Loucy (cell line): ENCODE measurements at regions not wholly inside any gene's neighbourhood (a gene's known extent, or its start where the extent isn't known, plus 50 kb on each side); places are given as distances from the start of the nearest gene placed in this dataset.

ENCODE experiments used
- H2AFZ ChIP-seq: fragments of 200-600 bp; sonication (generic); 2 replicates; pipeline ENCODE4 v1.6.0; 2016; ENCODE audit warnings: antibody characterized with exemption, mild to moderate bottlenecking, low read length, moderate library complexity
- H3F3A ChIP-seq: fragments of 200-600 bp; 2 replicates; pipeline ENCODE4 v1.6.0; 2016; ENCODE audit warnings: antibody characterized with exemption, low read depth, mild to moderate bottlenecking
- H3K27me3 ChIP-seq: fragments of 200-600 bp; sonication (generic); 2 replicates; pipeline ENCODE4 v1.6.1; 2014; ENCODE audit warnings: low read length, mild to moderate bottlenecking; ENCODE audit not compliant: insufficient read depth, poor library complexity, severe bottlenecking
- H3K36me3 ChIP-seq: fragments of 200-600 bp; sonication (generic); 2 replicates; pipeline ENCODE4 v1.6.1; 2016; ENCODE audit warnings: low read length; ENCODE audit not compliant: insufficient read depth
- H3K4me1 ChIP-seq: fragments of 200-600 bp; sonication (generic); 2 replicates; pipeline ENCODE4 v1.5.1; 2014; ENCODE audit warnings: low read length, mild to moderate bottlenecking; ENCODE audit not compliant: insufficient read depth, poor library complexity, severe bottlenecking
- H3K4me2 ChIP-seq: fragments of 200-600 bp; sonication (generic); 2 replicates; pipeline ENCODE4 v1.6.0; 2014; ENCODE audit warnings: antibody characterized with exemption, low read length, low read depth, mild to moderate bottlenecking; ENCODE audit not compliant: poor library complexity, severe bottlenecking
- H3K4me3 ChIP-seq: fragments of 200-600 bp; sonication (generic); 2 replicates; pipeline ENCODE4 v1.5.1; 2014; ENCODE audit warnings: low read length, mild to moderate bottlenecking, mixed read lengths; ENCODE audit not compliant: poor library complexity, severe bottlenecking
- H3K79me2 ChIP-seq: fragments of 200-600 bp; sonication (generic); 2 replicates; pipeline ENCODE4 v1.6.1; 2014; ENCODE audit warnings: low read length; ENCODE audit not compliant: insufficient read depth
- H3K9ac ChIP-seq: fragments of 200-600 bp; sonication (generic); 2 replicates; pipeline ENCODE4 v1.6.0; 2014; ENCODE audit warnings: mild to moderate bottlenecking, low read depth, low read length, moderate library complexity; ENCODE audit not compliant: poor library complexity, severe bottlenecking
- H3K9me2 ChIP-seq: fragments of 200-600 bp; sonication (generic); replicated peaks from 2 replicates; pipeline ENCODE4 v1.6.1; 2016; ENCODE audit warnings: low read depth, low read length, mixed read lengths
- H3K9me3 ChIP-seq: fragments of 200-600 bp; sonication (generic); 2 replicates; pipeline ENCODE4 v1.6.1; 2014; ENCODE audit warnings: mild to moderate bottlenecking, antibody characterized with exemption, low read length, low read depth; ENCODE audit not compliant: insufficient read depth
- H4K20me1 ChIP-seq: fragments of 200-600 bp; sonication (generic); 2 replicates; pipeline ENCODE4 v1.6.0; 2014; ENCODE audit warnings: antibody characterized with exemption, low read length, mild to moderate bottlenecking; ENCODE audit not compliant: insufficient read depth, poor library complexity, severe bottlenecking
- EZH2phosphoT487 ChIP-seq: fragments of 200-600 bp; IDR thresholded peaks from 2 replicates; pipeline ENCODE4 v1.6.1; 2018; ENCODE audit warnings: antibody characterized with exemption, mild to moderate bottlenecking, moderate library complexity, borderline replicate concordance
- TF ChIP-seq, protein P1 (sequence below): fragments of 200-600 bp; sonication (generic); conservative IDR thresholded peaks from 2 replicates; pipeline ENCODE4 v1.5.1; 2014; ENCODE audit warnings: mild to moderate bottlenecking, antibody characterized with exemption, low read length

DNA sequence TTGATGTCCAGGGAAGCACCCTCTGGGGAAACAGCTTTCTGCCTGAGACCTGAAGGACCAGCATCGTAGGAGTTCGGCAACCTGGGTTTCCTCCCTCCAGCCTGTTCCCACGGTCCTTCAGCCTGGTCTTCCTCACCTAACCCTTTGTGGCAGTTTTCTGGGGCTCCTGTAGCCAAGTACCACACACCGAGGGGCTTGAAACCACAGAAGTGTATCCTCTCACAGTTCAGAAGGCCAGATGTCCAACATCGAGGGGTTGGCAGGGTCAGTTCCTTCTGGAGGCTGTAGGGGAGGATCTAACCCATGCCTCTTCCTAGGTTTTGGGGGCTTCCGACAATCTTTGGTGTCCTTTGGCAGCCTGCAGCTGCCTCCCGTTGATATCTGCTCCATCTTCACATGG lies 381.0 kb upstream of the TNRC6C start:
- H3K4me2 ChIP-seq, result no peak overlapping the region
- no peak overlapping the region for H3K4me3 ChIP-seq

DNA sequence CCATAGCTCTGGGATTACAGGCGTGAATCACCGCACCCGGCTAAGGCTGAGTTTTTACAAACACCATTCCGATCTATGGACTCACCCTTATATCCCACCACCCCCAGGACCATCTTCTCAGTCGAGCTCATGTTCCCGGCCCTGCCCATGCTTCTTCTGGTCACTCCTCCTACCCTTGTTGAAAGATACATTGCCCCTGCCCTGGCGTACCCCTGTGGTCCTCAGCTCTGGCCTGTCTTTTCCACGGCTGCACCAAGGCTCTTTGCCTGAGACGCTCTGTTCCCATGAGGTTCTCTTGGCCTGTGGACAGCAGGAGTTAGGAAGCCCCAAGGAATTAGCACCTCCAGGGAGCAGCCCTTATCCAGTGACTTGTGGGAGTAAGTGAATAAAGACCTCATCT lies 379.4 kb upstream of the TNRC6C start:
- peaks cover 41% of the 10 kb centered on the region for H3K4me1 ChIP-seq
- H3K79me2 ChIP-seq, result no peaks in the 10 kb centered on the region
- H3K9me2 ChIP-seq, result no peaks in the 10 kb centered on the region
- no peaks in the 10 kb centered on the region for H3F3A ChIP-seq
- H3K4me2 ChIP-seq, result no peak overlapping the region
- H3K4me3 ChIP-seq, result no peak overlapping the region
- no peaks in the 10 kb centered on the region for H3K36me3 ChIP-seq
- H3K9ac ChIP-seq, result no peak overlapping the region
- no peaks in the 10 kb centered on the region for H3K9me3 ChIP-seq
- no peaks in the 10 kb centered on the region for H4K20me1 ChIP-seq
- TF ChIP-seq, protein P1, sequence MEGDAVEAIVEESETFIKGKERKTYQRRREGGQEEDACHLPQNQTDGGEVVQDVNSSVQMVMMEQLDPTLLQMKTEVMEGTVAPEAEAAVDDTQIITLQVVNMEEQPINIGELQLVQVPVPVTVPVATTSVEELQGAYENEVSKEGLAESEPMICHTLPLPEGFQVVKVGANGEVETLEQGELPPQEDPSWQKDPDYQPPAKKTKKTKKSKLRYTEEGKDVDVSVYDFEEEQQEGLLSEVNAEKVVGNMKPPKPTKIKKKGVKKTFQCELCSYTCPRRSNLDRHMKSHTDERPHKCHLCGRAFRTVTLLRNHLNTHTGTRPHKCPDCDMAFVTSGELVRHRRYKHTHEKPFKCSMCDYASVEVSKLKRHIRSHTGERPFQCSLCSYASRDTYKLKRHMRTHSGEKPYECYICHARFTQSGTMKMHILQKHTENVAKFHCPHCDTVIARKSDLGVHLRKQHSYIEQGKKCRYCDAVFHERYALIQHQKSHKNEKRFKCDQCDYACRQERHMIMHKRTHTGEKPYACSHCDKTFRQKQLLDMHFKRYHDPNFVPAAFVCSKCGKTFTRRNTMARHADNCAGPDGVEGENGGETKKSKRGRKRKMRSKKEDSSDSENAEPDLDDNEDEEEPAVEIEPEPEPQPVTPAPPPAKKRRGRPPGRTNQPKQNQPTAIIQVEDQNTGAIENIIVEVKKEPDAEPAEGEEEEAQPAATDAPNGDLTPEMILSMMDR, result no peak
- no peak for TF ChIP-seq EZH2phosphoT487
- H3K27me3 ChIP-seq, result no peaks in the 10 kb centered on the region
- no peak overlapping the region for H2AFZ ChIP-seq

More for the DNA sequence above, 381.0 kb upstream of the TNRC6C start:
- Histone ChIP-seq H3K9me3 (no peaks in the 10 kb centered on the region), H3K9me2 (no peaks in the 10 kb centered on the region), H2AFZ (no peak overlapping the region), H4K20me1 (no peaks in the 10 kb centered on the region), H3F3A (peaks cover 11% of the 10 kb centered on the region), H3K27me3 (no peaks in the 10 kb centered on the region), H3K36me3 (no peaks in the 10 kb centered on the region), H3K9ac (no peak overlapping the region), H3K4me1 (peaks cover 57% of the 10 kb centered on the region), H3K79me2 (no peaks in the 10 kb centered on the region)
- TF ChIP-seq, protein P1, result no peak
- no peak for TF ChIP-seq EZH2phosphoT487

DNA sequence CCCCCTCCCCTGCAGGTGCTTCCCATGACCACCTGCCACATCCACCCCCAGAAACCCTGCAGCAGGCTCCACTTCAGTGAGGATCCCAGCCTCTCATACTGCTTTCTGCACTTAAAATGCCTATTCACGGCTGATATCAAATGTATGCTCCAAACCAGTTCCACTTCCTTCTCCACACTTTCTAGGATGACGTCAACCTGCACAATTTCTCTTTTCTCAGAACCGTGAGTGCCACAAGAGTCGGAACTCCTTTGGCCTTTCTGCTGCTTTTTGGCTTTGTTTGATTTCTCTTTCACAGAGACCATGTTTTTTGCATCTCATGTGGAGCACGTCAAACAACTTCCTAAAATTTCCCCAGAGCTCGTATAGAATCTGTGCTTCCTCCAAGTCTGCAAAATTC lies 378.8 kb upstream of the TNRC6C start:
- Histone ChIP-seq H3K27me3 (no peaks in the 10 kb centered on the region), H3K4me2 (no peak overlapping the region), H3K36me3 (no peaks in the 10 kb centered on the region), H3F3A (no peaks in the 10 kb centered on the region), H3K79me2 (no peaks in the 10 kb centered on the region), H3K9ac (no peak overlapping the region), H4K20me1 (no peaks in the 10 kb centered on the region), H3K4me3 (no peak overlapping the region), H3K9me3 (no peaks in the 10 kb centered on the region), H2AFZ (no peak overlapping the region), H3K4me1 (peaks cover 35% of the 10 kb centered on the region), H3K9me2 (no peaks in the 10 kb centered on the region)
- TF ChIP-seq EZH2phosphoT487, result no peak
- TF ChIP-seq, protein P1, result no peak
